ENCODE measurements at regions not wholly inside any gene's neighbourhood (a gene's known extent, or its start where the extent isn't known, plus 50 kb on each side); places are given as distances from the start of the nearest gene placed in this dataset.

GRCh38 chr6:78487401-78487800 is 379.9 kb upstream of the IRAK1BP1 start:
- TF ChIP-seq, protein P1, sequence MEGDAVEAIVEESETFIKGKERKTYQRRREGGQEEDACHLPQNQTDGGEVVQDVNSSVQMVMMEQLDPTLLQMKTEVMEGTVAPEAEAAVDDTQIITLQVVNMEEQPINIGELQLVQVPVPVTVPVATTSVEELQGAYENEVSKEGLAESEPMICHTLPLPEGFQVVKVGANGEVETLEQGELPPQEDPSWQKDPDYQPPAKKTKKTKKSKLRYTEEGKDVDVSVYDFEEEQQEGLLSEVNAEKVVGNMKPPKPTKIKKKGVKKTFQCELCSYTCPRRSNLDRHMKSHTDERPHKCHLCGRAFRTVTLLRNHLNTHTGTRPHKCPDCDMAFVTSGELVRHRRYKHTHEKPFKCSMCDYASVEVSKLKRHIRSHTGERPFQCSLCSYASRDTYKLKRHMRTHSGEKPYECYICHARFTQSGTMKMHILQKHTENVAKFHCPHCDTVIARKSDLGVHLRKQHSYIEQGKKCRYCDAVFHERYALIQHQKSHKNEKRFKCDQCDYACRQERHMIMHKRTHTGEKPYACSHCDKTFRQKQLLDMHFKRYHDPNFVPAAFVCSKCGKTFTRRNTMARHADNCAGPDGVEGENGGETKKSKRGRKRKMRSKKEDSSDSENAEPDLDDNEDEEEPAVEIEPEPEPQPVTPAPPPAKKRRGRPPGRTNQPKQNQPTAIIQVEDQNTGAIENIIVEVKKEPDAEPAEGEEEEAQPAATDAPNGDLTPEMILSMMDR (IDR thresholded peaks at IDR 0.05) = no peak
- TF ChIP-seq POLR2A (IDR thresholded peaks at IDR 0.05) = no peak
